Tibial artery (tissue), 4 donors: ENCODE measurements at regions not wholly inside any gene's neighbourhood (a gene's known extent, or its start where the extent isn't known, plus 50 kb on each side); places are given as distances from the start of the nearest gene placed in this dataset.

ENCODE experiments used
- DNase-seq, 2 donors: peaks; one replicate each; pipeline ENCODE4 v3.0.0-alpha.2; 2019
- H3K27ac ChIP-seq, 2 donors: fragments of 200-600 bp; sonication (generic) in 1 of 2; 1 replicate in 1 of 2; 2 replicates in 1 of 2; pipeline ENCODE4 v1.5.1; 2018 to 2019; ENCODE audit warnings: mild to moderate bottlenecking in 1 of 2
- H3K27me3 ChIP-seq, 2 donors: fragments of 200-600 bp; sonication (generic) in 1 of 2; one replicate each; pipeline versions ENCODE4 v1.5.1 to v1.6.0; 2016 to 2019
- H3K36me3 ChIP-seq, 3 donors: fragments of 200-600 bp; sonication (generic) in 2 of 3; one replicate each; pipeline ENCODE4 v1.5.1; 2016 to 2019; ENCODE audit warnings: mild to moderate bottlenecking in 2 of 3
- H3K4me1 ChIP-seq, 4 donors: fragments of 200-600 bp; sonication (generic) in 2 of 4; 1 replicate in 3 of 4; 2 replicates in 1 of 4; pipeline ENCODE4 v1.5.1; 2016 to 2019
- H3K4me3 ChIP-seq, 2 donors: fragments of 200-600 bp; sonication (generic) in 1 of 2; 1 replicate in 1 of 2; 2 replicates in 1 of 2; pipeline ENCODE4 v1.5.1; 2018 to 2019; ENCODE audit warnings: mild to moderate bottlenecking in 2 of 2
- H3K9me3 ChIP-seq, 3 donors: fragments of 200-600 bp; sonication (generic) in 1 of 3; one replicate each; pipeline ENCODE4 v1.5.1; 2016 to 2019
- intact Hi-C: fragments of 100-400 bp; cut with DNase I; formaldehyde crosslinking; loops from one replicate; pipeline ENCODE4 v1.15.0; 2023; ENCODE audit warnings: low total_unique reads
- TF ChIP-seq, protein P1 (sequence below), 2 experiments: fragments of 200-600 bp in 1 of 2; fragments of 450-650 bp in 1 of 2; IDR thresholded peaks; one replicate each; pipeline ENCODE4 v1.5.1; 2017 to 2019; ENCODE audit warnings: antibody characterized with exemption in 2 of 2, mild to moderate bottlenecking in 1 of 2, moderate library complexity in 1 of 2

GRCh38 chr1:105485207-105485606, 1571.3 kb upstream of the PRMT6 start:
- intact Hi-C loops: no loop called here
- Histone ChIP-seq H3K36me3 (no peaks in the 10 kb centered on the region), H3K4me3 (no peak overlapping the region), H3K9me3 (no peaks in the 10 kb centered on the region), H3K27ac (no peak overlapping the region), H3K27me3 (no peaks in the 10 kb centered on the region), H3K4me1 (no peaks in the 10 kb centered on the region)
- DNase-seq: no peak
- TF ChIP-seq, protein P1, sequence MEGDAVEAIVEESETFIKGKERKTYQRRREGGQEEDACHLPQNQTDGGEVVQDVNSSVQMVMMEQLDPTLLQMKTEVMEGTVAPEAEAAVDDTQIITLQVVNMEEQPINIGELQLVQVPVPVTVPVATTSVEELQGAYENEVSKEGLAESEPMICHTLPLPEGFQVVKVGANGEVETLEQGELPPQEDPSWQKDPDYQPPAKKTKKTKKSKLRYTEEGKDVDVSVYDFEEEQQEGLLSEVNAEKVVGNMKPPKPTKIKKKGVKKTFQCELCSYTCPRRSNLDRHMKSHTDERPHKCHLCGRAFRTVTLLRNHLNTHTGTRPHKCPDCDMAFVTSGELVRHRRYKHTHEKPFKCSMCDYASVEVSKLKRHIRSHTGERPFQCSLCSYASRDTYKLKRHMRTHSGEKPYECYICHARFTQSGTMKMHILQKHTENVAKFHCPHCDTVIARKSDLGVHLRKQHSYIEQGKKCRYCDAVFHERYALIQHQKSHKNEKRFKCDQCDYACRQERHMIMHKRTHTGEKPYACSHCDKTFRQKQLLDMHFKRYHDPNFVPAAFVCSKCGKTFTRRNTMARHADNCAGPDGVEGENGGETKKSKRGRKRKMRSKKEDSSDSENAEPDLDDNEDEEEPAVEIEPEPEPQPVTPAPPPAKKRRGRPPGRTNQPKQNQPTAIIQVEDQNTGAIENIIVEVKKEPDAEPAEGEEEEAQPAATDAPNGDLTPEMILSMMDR (IDR thresholded peaks at IDR 0.05): no peak

GRCh38 chr1:105492921-105493320, 1563.6 kb upstream of the PRMT6 start:
- H3K4me3 ChIP-seq: no peak overlapping the region
- H3K4me1 ChIP-seq: no peaks in the 10 kb centered on the region
- TF ChIP-seq, protein P1 (IDR thresholded peaks at IDR 0.05): no peak
- no peaks in the 10 kb centered on the region for H3K27me3 ChIP-seq
- H3K36me3 ChIP-seq: no peaks in the 10 kb centered on the region
- DNase-seq: no peak
- H3K9me3 ChIP-seq: no peaks in the 10 kb centered on the region
- intact Hi-C loops: no loop called here
- H3K27ac ChIP-seq: no peak overlapping the region

GRCh38 chr1:105516068-105516467, 1540.4 kb upstream of the PRMT6 start:
- Histone ChIP-seq H3K4me1 (no peaks in the 10 kb centered on the region), H3K9me3 (no peaks in the 10 kb centered on the region), H3K36me3 (no peaks in the 10 kb centered on the region), H3K27ac (no peak overlapping the region), H3K4me3 (no peak overlapping the region), H3K27me3 (no peaks in the 10 kb centered on the region)
- DNase-seq: no peak
- TF ChIP-seq, protein P1 (IDR thresholded peaks at IDR 0.05): no peak
- intact Hi-C loops: no loop called here

DNA sequence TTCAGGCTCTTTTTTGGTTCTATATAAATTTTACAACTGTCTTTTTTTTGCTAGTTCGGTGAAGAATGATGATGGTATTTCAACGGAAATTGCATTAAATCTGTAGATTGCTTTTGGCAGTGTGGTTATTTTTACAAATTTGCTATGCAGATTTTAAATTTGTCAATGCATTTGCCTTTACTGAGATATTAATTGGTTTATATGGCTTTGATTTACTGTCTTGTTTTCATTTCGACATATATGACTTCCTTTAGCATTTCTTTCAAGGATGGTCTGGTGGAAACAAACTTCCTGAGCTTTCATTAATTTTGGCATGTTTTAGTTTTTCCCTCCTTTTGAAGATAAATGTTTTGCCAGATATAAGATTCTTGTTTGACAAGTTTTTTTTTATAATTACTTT, 1522.5 kb upstream of the PRMT6 start:
- TF ChIP-seq, protein P1 (IDR thresholded peaks at IDR 0.05): no peak
- H3K27ac ChIP-seq: no peak overlapping the region
- no peak for DNase-seq
- no peaks in the 10 kb centered on the region for H3K27me3 ChIP-seq
- intact Hi-C loops: no loop called here
- H3K4me3 ChIP-seq: no peak overlapping the region
- no peaks in the 10 kb centered on the region for H3K36me3 ChIP-seq
- H3K4me1 ChIP-seq: no peaks in the 10 kb centered on the region
- H3K9me3 ChIP-seq: peaks cover 0 to 9% (median 0%) of the 10 kb centered on the region in 3 donors

DNA sequence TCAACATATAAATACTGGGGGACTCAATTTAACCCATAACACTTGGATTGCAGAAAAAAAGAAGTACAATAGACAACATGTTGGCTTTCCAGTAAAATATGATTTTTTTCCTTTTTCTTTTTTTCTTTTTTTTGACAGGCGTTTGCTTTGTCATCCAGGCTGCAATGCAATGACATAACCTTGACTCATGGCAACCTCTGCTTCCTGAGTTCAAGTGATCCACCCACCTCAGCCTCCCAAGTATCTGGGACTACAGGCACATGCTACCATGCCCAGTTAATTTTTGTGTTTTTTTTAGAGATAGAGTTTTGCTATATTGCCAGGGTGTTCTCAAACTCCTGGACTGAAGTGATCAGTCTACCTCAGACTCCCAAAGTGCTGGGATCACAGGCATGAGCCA, 1512.0 kb upstream of the PRMT6 start:
- no peaks in the 10 kb centered on the region for H3K4me1 ChIP-seq
- H3K27ac ChIP-seq: no peak overlapping the region
- no peaks in the 10 kb centered on the region for H3K27me3 ChIP-seq
- intact Hi-C loops: no loop called here
- no peak overlapping the region for H3K4me3 ChIP-seq
- no peaks in the 10 kb centered on the region for H3K36me3 ChIP-seq
- H3K9me3 ChIP-seq: no peaks in the 10 kb centered on the region
- no peak for DNase-seq
- TF ChIP-seq, protein P1 (IDR thresholded peaks at IDR 0.05): no peak

- intact Hi-C loops: no loop called here
Observed at GRCh38 chr1:105556266-105556665, 1500.2 kb upstream of the PRMT6 start.

More at GRCh38 chr1:105556266-105556665, 1500.2 kb upstream of the PRMT6 start:
- no peaks in the 10 kb centered on the region for H3K36me3 ChIP-seq
- H3K4me3 ChIP-seq: no peak overlapping the region
- H3K4me1 ChIP-seq: no peaks in the 10 kb centered on the region
- TF ChIP-seq, protein P1 (IDR thresholded peaks at IDR 0.05): no peak
- no peak for DNase-seq
- no peak overlapping the region for H3K27ac ChIP-seq
- no peaks in the 10 kb centered on the region for H3K27me3 ChIP-seq
- H3K9me3 ChIP-seq: no peaks in the 10 kb centered on the region
